ENCODE measurements at regions not wholly inside any gene's neighbourhood (a gene's known extent, or its start where the extent isn't known, plus 50 kb on each side); places are given as distances from the start of the nearest gene placed in this dataset.
A peak's percentile ranks its signal among the peaks of the same experiment; 100 is the strongest.

DNA sequence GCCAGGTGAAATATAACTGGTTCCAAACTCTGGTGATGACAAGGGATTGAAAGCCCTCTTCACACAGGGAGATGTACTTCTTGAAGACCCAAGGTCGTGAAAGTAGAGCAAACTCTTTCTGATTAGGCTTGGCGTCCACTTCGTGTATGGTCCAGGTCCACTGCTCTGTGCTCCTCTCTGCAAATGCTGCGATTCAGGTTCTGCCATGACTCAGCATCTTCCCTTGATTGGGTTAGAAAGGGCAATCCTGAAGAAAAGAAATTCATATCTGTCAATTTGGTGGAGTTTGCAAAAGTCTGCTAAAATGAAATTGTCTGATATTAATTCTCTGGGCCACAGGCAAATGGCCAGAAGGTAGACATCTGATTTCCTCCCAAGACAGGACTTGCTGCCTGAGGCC lies 431.4 kb downstream of the ACTR3B start (continued):
- TF ChIP-seq NR2C2 (CRISPR knock-in tag; IDR thresholded peaks at IDR 0.05) (no peak), E2F5 (CRISPR knock-in tag; IDR thresholded peaks at IDR 0.05) (no peak), ZNF317 (CRISPR knock-in tag; IDR thresholded peaks at IDR 0.05; ENCODE audit: borderline replicate concordance, low read depth) (no peak), FOXP1 (CRISPR knock-in tag; IDR thresholded peaks at IDR 0.05; ENCODE audit: borderline replicate concordance) (no peak), MXD4 (CRISPR knock-in tag; IDR thresholded peaks at IDR 0.05; ENCODE audit: borderline replicate concordance) (no peak), ZNF396 (CRISPR knock-in tag; IDR thresholded peaks at IDR 0.05; ENCODE audit: borderline replicate concordance) (no peak)
- TF ChIP-seq, protein P1, sequence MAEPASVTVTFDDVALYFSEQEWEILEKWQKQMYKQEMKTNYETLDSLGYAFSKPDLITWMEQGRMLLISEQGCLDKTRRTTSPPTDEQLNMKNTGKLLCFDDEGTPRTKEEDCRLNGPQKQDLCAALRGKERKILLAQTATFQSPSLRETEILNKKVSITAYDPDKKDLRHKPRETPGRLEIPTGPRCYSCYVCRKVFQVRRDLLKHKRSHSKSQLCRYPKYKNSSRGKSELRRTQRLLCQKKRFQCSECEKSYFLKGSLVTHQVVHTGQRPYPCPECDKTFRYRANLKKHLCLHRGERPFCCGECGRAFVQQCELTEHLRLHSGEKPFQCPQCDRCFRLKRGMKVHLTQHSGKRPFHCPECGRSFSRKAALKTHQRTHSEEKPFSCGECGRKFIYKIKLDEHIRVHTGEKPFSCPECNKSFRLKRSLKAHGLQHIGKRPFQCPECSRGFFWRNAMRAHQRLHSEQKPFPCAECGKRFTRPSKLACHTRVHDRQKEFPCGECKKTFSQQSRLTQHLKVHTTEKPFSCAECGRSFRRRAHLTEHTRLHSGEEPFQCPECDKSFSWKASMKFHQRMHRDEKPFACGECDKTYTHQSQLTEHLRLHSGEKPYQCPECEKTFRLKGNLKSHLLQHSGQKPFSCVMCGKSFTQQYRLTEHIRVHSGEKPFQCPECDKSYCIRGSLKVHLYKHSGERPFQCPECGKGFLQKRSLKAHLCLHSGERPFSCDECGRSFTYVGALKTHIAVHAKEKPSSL (CRISPR knock-in tag; conservative IDR thresholded peaks at IDR 0.05), result no peak
- TF ChIP-seq, protein P2, sequence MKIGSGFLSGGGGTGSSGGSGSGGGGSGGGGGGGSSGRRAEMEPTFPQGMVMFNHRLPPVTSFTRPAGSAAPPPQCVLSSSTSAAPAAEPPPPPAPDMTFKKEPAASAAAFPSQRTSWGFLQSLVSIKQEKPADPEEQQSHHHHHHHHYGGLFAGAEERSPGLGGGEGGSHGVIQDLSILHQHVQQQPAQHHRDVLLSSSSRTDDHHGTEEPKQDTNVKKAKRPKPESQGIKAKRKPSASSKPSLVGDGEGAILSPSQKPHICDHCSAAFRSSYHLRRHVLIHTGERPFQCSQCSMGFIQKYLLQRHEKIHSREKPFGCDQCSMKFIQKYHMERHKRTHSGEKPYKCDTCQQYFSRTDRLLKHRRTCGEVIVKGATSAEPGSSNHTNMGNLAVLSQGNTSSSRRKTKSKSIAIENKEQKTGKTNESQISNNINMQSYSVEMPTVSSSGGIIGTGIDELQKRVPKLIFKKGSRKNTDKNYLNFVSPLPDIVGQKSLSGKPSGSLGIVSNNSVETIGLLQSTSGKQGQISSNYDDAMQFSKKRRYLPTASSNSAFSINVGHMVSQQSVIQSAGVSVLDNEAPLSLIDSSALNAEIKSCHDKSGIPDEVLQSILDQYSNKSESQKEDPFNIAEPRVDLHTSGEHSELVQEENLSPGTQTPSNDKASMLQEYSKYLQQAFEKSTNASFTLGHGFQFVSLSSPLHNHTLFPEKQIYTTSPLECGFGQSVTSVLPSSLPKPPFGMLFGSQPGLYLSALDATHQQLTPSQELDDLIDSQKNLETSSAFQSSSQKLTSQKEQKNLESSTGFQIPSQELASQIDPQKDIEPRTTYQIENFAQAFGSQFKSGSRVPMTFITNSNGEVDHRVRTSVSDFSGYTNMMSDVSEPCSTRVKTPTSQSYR (CRISPR knock-in tag; IDR thresholded peaks at IDR 0.05), result no peak

GRCh38 chr7:153193144-153193595 lies 433.6 kb downstream of the ACTR3B start:
- TF ChIP-seq SMAD3 (CRISPR knock-in tag; IDR thresholded peaks at IDR 0.05; ENCODE audit: borderline replicate concordance) (no peak), JAZF1 (CRISPR knock-in tag; IDR thresholded peaks at IDR 0.05) (no peak), KAT7 (CRISPR knock-in tag; IDR thresholded peaks at IDR 0.05; ENCODE audit: borderline replicate concordance) (no peak), NFATC4 (CRISPR knock-in tag; IDR thresholded peaks at IDR 0.05) (no peak)
- TF ChIP-seq, protein P3, sequence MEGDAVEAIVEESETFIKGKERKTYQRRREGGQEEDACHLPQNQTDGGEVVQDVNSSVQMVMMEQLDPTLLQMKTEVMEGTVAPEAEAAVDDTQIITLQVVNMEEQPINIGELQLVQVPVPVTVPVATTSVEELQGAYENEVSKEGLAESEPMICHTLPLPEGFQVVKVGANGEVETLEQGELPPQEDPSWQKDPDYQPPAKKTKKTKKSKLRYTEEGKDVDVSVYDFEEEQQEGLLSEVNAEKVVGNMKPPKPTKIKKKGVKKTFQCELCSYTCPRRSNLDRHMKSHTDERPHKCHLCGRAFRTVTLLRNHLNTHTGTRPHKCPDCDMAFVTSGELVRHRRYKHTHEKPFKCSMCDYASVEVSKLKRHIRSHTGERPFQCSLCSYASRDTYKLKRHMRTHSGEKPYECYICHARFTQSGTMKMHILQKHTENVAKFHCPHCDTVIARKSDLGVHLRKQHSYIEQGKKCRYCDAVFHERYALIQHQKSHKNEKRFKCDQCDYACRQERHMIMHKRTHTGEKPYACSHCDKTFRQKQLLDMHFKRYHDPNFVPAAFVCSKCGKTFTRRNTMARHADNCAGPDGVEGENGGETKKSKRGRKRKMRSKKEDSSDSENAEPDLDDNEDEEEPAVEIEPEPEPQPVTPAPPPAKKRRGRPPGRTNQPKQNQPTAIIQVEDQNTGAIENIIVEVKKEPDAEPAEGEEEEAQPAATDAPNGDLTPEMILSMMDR (IDR thresholded peaks at IDR 0.05), result peak; percentile 61
- TF ChIP-seq, protein P4, sequence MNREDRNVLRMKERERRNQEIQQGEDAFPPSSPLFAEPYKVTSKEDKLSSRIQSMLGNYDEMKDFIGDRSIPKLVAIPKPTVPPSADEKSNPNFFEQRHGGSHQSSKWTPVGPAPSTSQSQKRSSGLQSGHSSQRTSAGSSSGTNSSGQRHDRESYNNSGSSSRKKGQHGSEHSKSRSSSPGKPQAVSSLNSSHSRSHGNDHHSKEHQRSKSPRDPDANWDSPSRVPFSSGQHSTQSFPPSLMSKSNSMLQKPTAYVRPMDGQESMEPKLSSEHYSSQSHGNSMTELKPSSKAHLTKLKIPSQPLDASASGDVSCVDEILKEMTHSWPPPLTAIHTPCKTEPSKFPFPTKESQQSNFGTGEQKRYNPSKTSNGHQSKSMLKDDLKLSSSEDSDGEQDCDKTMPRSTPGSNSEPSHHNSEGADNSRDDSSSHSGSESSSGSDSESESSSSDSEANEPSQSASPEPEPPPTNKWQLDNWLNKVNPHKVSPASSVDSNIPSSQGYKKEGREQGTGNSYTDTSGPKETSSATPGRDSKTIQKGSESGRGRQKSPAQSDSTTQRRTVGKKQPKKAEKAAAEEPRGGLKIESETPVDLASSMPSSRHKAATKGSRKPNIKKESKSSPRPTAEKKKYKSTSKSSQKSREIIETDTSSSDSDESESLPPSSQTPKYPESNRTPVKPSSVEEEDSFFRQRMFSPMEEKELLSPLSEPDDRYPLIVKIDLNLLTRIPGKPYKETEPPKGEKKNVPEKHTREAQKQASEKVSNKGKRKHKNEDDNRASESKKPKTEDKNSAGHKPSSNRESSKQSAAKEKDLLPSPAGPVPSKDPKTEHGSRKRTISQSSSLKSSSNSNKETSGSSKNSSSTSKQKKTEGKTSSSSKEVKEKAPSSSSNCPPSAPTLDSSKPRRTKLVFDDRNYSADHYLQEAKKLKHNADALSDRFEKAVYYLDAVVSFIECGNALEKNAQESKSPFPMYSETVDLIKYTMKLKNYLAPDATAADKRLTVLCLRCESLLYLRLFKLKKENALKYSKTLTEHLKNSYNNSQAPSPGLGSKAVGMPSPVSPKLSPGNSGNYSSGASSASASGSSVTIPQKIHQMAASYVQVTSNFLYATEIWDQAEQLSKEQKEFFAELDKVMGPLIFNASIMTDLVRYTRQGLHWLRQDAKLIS (CRISPR knock-in tag; IDR thresholded peaks at IDR 0.05; ENCODE audit: borderline replicate concordance), result no peak
- TF ChIP-seq, protein P5, sequence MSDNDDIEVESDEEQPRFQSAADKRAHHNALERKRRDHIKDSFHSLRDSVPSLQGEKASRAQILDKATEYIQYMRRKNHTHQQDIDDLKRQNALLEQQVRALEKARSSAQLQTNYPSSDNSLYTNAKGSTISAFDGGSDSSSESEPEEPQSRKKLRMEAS (CRISPR knock-in tag; IDR thresholded peaks at IDR 0.05), result peak; percentile 49; the same call in 1 of the 2 replicates
- TF ChIP-seq, protein P6, sequence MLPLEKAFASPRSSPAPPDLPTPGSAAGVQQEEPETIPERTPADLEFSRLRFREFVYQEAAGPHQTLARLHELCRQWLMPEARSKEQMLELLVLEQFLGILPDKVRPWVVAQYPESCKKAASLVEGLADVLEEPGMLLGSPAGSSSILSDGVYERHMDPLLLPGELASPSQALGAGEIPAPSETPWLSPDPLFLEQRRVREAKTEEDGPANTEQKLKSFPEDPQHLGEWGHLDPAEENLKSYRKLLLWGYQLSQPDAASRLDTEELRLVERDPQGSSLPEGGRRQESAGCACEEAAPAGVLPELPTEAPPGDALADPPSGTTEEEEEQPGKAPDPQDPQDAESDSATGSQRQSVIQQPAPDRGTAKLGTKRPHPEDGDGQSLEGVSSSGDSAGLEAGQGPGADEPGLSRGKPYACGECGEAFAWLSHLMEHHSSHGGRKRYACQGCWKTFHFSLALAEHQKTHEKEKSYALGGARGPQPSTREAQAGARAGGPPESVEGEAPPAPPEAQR (CRISPR knock-in tag; IDR thresholded peaks at IDR 0.05), result no peak
- peaks cover 49% of the 10 kb centered on the region for H3K9me3 Mint-ChIP-seq
- no peaks in the 10 kb centered on the region; the same call in 1 of the 2 replicates for H3K4me1 Mint-ChIP-seq
- ATAC-seq (peak; percentile 95), DNase-seq (ENCODE audit: low spot score) (peak; percentile 73)
- H3K4me3 Mint-ChIP-seq, result no peak overlapping the region
- peaks cover 10% of the 10 kb centered on the region for H3K36me3 Mint-ChIP-seq
- ChIA-PET POLR2A (no interaction called here), CTCF (interaction anchor here (0.5 to 1.6 kb wide), 15 partner anchors 11 to 1117 kb away, joined by 3 to 13 read pairs (median 3); no protein-coding TSS in a partner anchor)
- H3K27me3 Mint-ChIP-seq (ENCODE audit: low read depth), result peaks cover 4% of the 10 kb centered on the region
- H3K27ac Mint-ChIP-seq, result no peak overlapping the region

All from WTC11 (cell line).